ENCODE measurements at regions not wholly inside any gene's neighbourhood (a gene's known extent, or its start where the extent isn't known, plus 50 kb on each side); places are given as distances from the start of the nearest gene placed in this dataset.

DNA sequence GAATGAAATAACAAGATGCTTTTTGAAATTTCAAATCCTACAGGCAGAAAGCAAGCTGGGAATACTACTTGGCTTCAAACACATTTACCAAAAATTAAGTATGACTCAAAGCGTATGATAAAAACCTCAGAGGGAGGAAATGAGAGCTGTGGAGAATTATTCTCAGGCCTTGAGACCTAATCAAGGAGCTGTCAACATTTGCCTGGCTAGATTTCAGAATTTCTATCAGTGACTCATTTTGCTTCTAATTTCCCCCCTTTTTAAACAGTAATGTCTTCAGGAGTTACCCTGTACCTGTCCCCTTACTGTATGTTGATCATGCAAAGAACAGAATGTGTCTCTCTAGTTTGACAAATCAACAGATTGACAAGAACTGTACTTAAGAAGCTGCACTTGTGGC is 1324.5 kb upstream of the DDX18 start:
- no peak overlapping the region for H2BK120ac ChIP-seq (ENCODE audit: insufficient read depth, low read length, poor library complexity)
- H3K4me3 ChIP-seq (ENCODE audit: low read depth, low read length): no peak overlapping the region
- peaks cover 3% of the 10 kb centered on the region for H3K79me1 ChIP-seq (ENCODE audit: low read length)
- H3K9me3 ChIP-seq (ENCODE audit: insufficient read depth, low read depth, low read length): no peaks in the 10 kb centered on the region
- no peak overlapping the region for H2AFZ ChIP-seq (ENCODE audit: insufficient read depth, low read length, poor library complexity)
- H2AK5ac ChIP-seq (ENCODE audit: low read length): no peak overlapping the region
- H3K79me2 ChIP-seq (ENCODE audit: control insufficient read depth, insufficient read depth, low read length, poor library complexity): no peaks in the 10 kb centered on the region
- peaks cover 3% of the 10 kb centered on the region in 2 experiments for H3K4me1 ChIP-seq (ENCODE audit: control insufficient read depth in 1 of 2, insufficient read depth in 2 of 2, low read length in 2 of 2)
- no peak overlapping the region for H3K23ac ChIP-seq (ENCODE audit: low read length)
- H3K18ac ChIP-seq (ENCODE audit: low read length): no peak overlapping the region
- no peaks in the 10 kb centered on the region for H3K36me3 ChIP-seq (ENCODE audit: control insufficient read depth in 1 of 2, insufficient read depth in 2 of 2, low read length in 2 of 2)
- no peak overlapping the region for H2BK12ac ChIP-seq (ENCODE audit: low read length)
- no peaks in the 10 kb centered on the region for H3K27me3 ChIP-seq (ENCODE audit: insufficient read depth, low read length)
- no peak overlapping the region for H4K8ac ChIP-seq (ENCODE audit: low read depth, low read length)
- DNase-seq: no peak
- no peak overlapping the region for H4K12ac ChIP-seq (ENCODE audit: low read depth, low read length)
- no peak overlapping the region for H3K9ac ChIP-seq (ENCODE audit: low read length)
- no CpG with 5 or more reads among the region's 1 CpG for WGBS (ENCODE audit: extremely low coverage, insufficient coverage, insufficient read length)
- no peak overlapping the region for H2BK5ac ChIP-seq (ENCODE audit: low read depth, low read length, poor library complexity)
- H3K27ac ChIP-seq (ENCODE audit: low read depth, low read length): no peak overlapping the region
- no peak overlapping the region for H3K4ac ChIP-seq (ENCODE audit: low read depth, low read length)
- no peak overlapping the region for H3K14ac ChIP-seq (ENCODE audit: low read length)
- H4K91ac ChIP-seq (ENCODE audit: low read depth, low read length): no peak overlapping the region
- no peak overlapping the region for H3K4me2 ChIP-seq (ENCODE audit: low read length)

DNA sequence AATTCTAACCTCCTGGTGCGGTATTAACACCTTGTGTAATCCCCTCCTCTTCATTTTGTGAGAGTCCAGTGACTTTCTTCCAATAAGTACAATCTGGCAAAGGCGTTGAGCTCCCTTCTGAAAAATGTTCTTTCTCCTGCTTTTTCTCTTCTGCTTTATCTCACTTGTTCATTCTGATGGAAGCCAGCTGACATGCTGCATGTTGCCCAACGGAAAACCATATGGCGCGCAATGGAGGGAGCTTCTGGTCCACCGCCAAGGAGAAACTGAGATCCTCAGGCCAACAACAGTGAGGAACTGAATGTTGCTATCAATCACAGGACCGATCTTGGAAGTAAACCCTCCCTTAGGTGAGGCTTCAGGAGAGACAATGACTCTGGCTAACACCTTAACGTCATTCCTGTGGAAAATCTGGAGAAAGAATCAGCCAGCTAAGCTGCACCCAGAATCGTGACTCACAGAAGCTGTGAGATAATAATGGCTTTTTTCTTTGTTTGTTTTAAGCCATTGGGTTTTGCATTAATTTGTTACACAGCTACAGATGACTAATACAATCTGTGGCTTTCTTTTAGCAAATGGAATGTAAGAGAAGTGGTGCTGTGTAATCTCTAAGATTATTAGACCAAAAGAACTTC is 1323.9 kb upstream of the DDX18 start:
- Histone ChIP-seq H2AFZ (ENCODE audit: insufficient read depth, low read length, poor library complexity) (peak overlapping the region; percentile 52), H3K36me3 (ENCODE audit: control insufficient read depth in 1 of 2, insufficient read depth in 2 of 2, low read length in 2 of 2) (no peaks in the 10 kb centered on the region), H3K14ac (ENCODE audit: low read length) (peak overlapping the region; percentile 42), H4K91ac (ENCODE audit: low read depth, low read length) (no peak overlapping the region), H3K4me3 (ENCODE audit: low read depth, low read length) (no peak overlapping the region), H2BK12ac (ENCODE audit: low read length) (peak overlapping the region; percentile 63), H3K79me1 (ENCODE audit: low read length) (peaks cover 3% of the 10 kb centered on the region), H3K23ac (ENCODE audit: low read length) (no peak overlapping the region), H2AK5ac (ENCODE audit: low read length) (no peak overlapping the region), H4K8ac (ENCODE audit: low read depth, low read length) (no peak overlapping the region), H4K12ac (ENCODE audit: low read depth, low read length) (no peak overlapping the region), H2BK5ac (ENCODE audit: low read depth, low read length, poor library complexity) (peak overlapping the region; percentile 55), H3K4me2 (ENCODE audit: low read length) (peak overlapping the region; percentile 38), H3K4me1 (ENCODE audit: control insufficient read depth in 1 of 2, insufficient read depth in 2 of 2, low read length in 2 of 2) (peaks cover 3% of the 10 kb centered on the region in 2 experiments), H3K18ac (ENCODE audit: low read length) (no peak overlapping the region), H3K27ac (ENCODE audit: low read depth, low read length) (peak overlapping the region; percentile 74), H3K79me2 (ENCODE audit: control insufficient read depth, insufficient read depth, low read length, poor library complexity) (no peaks in the 10 kb centered on the region), H2BK120ac (ENCODE audit: insufficient read depth, low read length, poor library complexity) (no peak overlapping the region), H3K27me3 (ENCODE audit: insufficient read depth, low read length) (no peaks in the 10 kb centered on the region), H3K4ac (ENCODE audit: low read depth, low read length) (no peak overlapping the region), H3K9me3 (ENCODE audit: insufficient read depth, low read depth, low read length) (no peaks in the 10 kb centered on the region), H3K9ac (ENCODE audit: low read length) (no peak overlapping the region)
- DNase-seq: no peak
- WGBS (ENCODE audit: extremely low coverage, insufficient coverage, insufficient read length): no CpG with 5 or more reads among the region's 9 CpGs

DNA sequence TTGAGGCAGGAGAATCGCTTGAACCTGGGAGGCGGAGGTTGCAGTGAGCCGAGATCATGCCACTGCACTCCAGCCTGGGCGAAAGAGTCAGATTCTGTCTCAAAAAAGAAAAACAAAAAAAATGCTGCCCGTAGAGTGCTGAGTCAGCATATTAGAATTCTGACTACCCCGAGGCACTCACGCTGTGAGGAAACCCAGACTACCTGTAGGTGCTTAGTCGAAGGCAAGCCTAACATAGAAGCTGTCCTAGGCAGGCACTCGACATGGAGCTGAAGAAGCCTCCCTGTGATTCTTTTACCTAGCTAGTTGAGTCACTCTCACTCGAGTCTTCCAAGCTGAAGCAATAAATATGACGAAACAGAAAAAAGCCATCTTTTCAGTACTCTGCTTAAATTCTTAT is 1323.2 kb upstream of the DDX18 start:
- Histone ChIP-seq H3K9ac (ENCODE audit: low read length) (no peak overlapping the region), H3K18ac (ENCODE audit: low read length) (no peak overlapping the region), H3K27me3 (ENCODE audit: insufficient read depth, low read length) (no peaks in the 10 kb centered on the region), H3K23ac (ENCODE audit: low read length) (no peak overlapping the region), H4K8ac (ENCODE audit: low read depth, low read length) (no peak overlapping the region), H2BK120ac (ENCODE audit: insufficient read depth, low read length, poor library complexity) (no peak overlapping the region), H3K4me2 (ENCODE audit: low read length) (no peak overlapping the region), H3K4me1 (ENCODE audit: control insufficient read depth in 1 of 2, insufficient read depth in 2 of 2, low read length in 2 of 2) (peaks cover 3% of the 10 kb centered on the region in 2 experiments), H3K4ac (ENCODE audit: low read depth, low read length) (no peak overlapping the region), H4K12ac (ENCODE audit: low read depth, low read length) (no peak overlapping the region), H4K91ac (ENCODE audit: low read depth, low read length) (no peak overlapping the region), H3K79me1 (ENCODE audit: low read length) (peaks cover 3% of the 10 kb centered on the region), H2AFZ (ENCODE audit: insufficient read depth, low read length, poor library complexity) (no peak overlapping the region), H3K9me3 (ENCODE audit: insufficient read depth, low read depth, low read length) (no peaks in the 10 kb centered on the region), H2AK5ac (ENCODE audit: low read length) (no peak overlapping the region), H3K79me2 (ENCODE audit: control insufficient read depth, insufficient read depth, low read length, poor library complexity) (no peaks in the 10 kb centered on the region), H2BK5ac (ENCODE audit: low read depth, low read length, poor library complexity) (no peak overlapping the region), H2BK12ac (ENCODE audit: low read length) (no peak overlapping the region), H3K27ac (ENCODE audit: low read depth, low read length) (peak overlapping the region; percentile 74), H3K36me3 (ENCODE audit: control insufficient read depth in 1 of 2, insufficient read depth in 2 of 2, low read length in 2 of 2) (no peaks in the 10 kb centered on the region), H3K14ac (ENCODE audit: low read length) (no peak overlapping the region), H3K4me3 (ENCODE audit: low read depth, low read length) (no peak overlapping the region)
- peak; percentile 23 to 45 for DNase-seq
- WGBS (ENCODE audit: extremely low coverage, insufficient coverage, insufficient read length): no CpG with 5 or more reads among the region's 11 CpGs

DNA sequence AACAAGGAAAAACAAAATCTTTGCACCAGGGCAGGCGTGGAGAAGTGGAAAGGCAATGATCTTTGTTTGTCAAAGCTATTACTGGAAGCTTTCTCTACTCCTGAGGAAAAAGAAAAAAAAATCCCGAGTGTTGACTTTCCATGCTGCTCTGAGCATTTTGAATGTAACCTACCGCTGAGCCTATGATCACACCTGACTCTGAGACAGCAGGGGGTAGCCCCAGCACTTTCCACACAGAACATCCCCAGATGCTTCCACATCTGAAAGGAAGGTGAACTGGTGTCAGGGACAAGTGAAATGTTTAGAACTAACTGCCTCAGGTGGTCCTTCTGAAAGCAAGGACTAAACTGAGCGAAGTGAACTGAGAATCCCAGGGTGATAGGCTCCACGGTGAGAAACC is 1315.1 kb upstream of the DDX18 start:
- Histone ChIP-seq H3K4me1 (ENCODE audit: control insufficient read depth in 1 of 2, insufficient read depth in 2 of 2, low read length in 2 of 2) (no peaks in the 10 kb centered on the region), H2AFZ (ENCODE audit: insufficient read depth, low read length, poor library complexity) (no peak overlapping the region), H3K79me2 (ENCODE audit: control insufficient read depth, insufficient read depth, low read length, poor library complexity) (no peaks in the 10 kb centered on the region), H3K9ac (ENCODE audit: low read length) (no peak overlapping the region), H2AK5ac (ENCODE audit: low read length) (no peak overlapping the region), H2BK5ac (ENCODE audit: low read depth, low read length, poor library complexity) (no peak overlapping the region), H3K4ac (ENCODE audit: low read depth, low read length) (no peak overlapping the region), H3K9me3 (ENCODE audit: insufficient read depth, low read depth, low read length) (no peaks in the 10 kb centered on the region), H3K14ac (ENCODE audit: low read length) (no peak overlapping the region), H3K27ac (ENCODE audit: low read depth, low read length) (no peak overlapping the region), H3K27me3 (ENCODE audit: insufficient read depth, low read length) (no peaks in the 10 kb centered on the region), H4K12ac (ENCODE audit: low read depth, low read length) (no peak overlapping the region), H3K18ac (ENCODE audit: low read length) (no peak overlapping the region), H4K91ac (ENCODE audit: low read depth, low read length) (no peak overlapping the region), H3K23ac (ENCODE audit: low read length) (no peak overlapping the region), H4K8ac (ENCODE audit: low read depth, low read length) (no peak overlapping the region), H3K4me2 (ENCODE audit: low read length) (no peak overlapping the region), H3K4me3 (ENCODE audit: low read depth, low read length) (no peak overlapping the region), H2BK12ac (ENCODE audit: low read length) (no peak overlapping the region), H2BK120ac (ENCODE audit: insufficient read depth, low read length, poor library complexity) (no peak overlapping the region), H3K36me3 (ENCODE audit: control insufficient read depth in 1 of 2, insufficient read depth in 2 of 2, low read length in 2 of 2) (no peaks in the 10 kb centered on the region), H3K79me1 (ENCODE audit: low read length) (no peaks in the 10 kb centered on the region)
- WGBS (ENCODE audit: extremely low coverage, insufficient coverage, insufficient read length): no CpG with 5 or more reads among the region's 5 CpGs
- no peak for DNase-seq

Data from trophoblast cell (in vitro differentiated cells and primary cell).